GM04504 (cell line): ENCODE measurements at regions not wholly inside any gene's neighbourhood (a gene's known extent, or its start where the extent isn't known, plus 50 kb on each side); places are given as distances from the start of the nearest gene placed in this dataset.
A peak's percentile ranks its signal among the peaks of the same experiment; 100 is the strongest.
"Not testable (repeated sequence)": the region's sequence is repeated elsewhere in the genome, so short reads cannot be mapped to it uniquely, and the experiment has no call there.

Experiments used
- DNase-seq: peaks from one replicate; pipeline ENCODE4 v3.0.0-alpha.2; 2012; ENCODE audit warnings: low read depth

DNA sequence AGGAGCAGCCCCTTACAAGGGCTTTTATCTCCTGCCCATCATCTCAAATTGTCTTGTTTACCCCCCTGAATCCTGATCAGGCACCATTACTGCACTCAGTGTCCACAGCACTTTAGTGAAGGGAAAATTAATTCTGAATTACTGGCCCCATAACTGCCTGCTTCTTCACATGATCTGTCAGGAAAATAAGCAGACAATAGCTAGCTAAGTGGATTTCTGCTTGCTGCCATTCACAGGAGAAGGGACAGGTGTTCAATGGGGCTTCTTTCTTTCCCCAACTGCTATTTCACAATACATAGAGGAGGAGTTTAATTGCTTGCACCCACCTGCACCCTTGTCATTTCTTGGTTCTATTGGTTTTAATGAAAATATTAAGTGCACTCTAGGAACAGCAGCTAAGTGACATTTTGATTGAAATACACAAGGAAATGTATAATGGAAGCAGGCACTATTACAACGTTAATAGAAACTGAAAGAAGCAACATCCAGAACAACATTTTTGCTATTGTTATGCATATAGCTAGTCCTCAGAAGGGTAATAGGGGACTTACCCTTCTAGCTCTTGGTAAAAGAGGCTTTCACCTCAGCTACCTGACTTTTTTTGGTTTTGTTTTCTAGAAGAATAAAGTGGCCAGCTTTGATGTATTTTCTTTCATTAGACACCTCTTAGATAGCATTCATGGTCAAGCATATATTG, 599.3 kb upstream of the TLE4 start:
- DNase-seq, result no peak

DNA sequence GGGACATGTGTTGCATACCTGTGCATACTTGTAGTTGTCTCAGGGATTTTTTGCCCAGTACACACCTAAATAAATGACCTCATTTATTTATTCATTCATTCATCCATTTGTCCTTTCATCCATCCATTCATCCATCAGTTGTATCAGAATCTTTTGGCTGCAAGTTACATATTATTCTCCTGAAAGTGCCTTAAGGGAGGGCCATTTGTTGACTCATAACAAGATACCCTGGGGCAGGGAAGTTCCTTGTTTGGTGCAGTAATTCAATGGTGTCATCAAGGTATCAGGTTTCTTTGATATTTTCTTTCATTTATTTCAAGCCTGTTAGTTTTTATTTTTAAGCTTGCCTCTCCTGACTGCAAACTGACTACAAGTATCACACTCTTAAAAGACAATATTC, 597.9 kb upstream of the TLE4 start:
- no peak for DNase-seq

DNA sequence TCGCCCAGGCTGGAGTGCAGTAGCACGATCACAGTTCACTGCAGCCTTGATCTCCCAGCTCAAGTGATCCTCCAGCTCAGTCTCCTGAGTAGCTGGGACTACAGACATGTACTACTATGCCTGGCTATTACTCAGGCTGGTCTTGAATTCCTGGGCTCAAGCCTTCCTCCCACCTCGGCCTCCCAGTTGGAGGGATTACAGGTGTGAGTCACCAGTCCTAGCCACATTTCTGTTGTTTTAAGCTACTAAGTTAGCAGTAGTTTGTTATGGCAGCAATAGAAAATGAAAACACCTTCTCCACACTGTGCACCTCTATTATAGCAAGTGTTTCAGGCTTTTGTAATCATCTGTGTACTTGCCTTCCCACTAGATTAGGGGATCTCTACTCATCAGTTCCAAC, 588.9 kb upstream of the TLE4 start:
- DNase-seq, result no peak

DNA sequence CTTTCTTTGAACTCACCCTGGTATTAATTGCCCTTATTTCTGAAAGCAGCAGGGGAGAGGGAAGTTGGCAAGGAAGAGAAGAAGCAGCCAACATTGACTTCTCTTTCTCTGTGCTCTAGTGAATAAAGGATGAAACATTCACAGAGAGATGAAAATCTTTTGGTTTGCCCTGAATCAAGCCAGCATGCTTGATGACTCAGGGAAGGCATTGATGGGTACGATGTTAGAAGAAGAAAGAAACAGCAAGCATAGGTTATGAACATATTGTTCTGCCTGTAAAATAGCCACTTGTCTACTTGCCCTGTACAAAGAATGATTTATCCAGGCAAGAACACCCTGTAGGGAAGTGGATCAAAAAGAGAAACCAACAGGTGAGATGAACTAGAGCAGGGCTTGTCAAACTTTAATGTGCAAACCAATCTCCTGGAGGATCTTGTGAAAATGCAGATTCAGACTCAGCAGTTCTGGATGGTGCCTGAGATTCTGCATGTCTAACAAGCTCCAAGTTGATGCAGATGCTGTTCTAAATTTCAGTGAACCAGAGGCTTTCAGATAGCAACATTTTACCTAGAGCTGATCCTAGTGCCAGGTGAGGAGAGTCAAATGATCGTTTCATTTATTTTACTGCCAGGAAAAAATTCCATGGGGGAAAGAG, 586.6 kb upstream of the TLE4 start:
- DNase-seq, result no peak

DNA sequence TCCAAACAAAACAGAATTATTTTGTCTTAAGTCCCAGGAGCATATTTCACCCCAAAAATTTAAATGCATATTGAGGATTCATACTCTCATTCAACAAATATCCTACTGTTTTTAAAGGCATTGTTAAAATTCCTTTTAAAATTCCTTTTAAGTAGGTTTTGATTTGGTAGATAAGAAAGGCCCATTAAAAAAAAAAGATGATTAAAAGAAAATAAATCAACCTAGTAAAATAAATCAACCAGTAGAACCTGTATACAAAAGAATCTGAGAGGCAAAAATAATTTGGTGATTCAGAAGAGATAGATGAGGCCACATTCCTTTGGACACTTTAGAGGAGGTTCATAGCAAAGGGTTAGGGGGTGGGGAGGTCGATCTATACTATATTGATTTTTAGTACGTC, 585.3 kb upstream of the TLE4 start:
- DNase-seq, result no peak

DNA sequence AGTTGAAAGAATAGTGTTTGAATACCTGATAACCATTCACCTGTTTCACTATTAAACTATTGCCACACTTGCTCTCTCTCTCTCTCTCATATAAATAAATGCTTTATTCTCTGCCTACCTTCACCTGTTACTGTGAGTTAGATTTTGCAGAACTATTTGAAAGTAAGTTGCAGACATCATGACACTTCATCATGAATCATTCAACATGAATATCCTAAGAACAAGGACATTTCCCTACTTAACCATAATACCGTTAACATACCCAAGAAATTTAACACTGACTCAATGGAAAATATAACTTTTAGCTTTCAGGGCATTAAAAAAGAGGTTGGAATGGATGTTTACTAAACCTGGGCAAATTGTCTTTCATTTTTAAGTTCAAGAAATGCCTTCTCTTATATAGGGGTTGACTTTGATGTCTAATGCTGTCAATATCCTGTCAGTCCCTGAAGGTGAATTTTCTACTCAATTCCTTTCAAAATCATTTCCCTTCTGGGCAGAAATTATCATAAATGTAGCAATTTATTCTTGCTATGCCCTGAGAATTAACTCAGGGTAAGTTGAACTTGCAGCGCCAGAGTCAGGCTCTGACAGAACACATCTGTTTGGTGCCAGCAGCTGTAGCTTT, 582.6 kb upstream of the TLE4 start:
- DNase-seq, result no peak

DNA sequence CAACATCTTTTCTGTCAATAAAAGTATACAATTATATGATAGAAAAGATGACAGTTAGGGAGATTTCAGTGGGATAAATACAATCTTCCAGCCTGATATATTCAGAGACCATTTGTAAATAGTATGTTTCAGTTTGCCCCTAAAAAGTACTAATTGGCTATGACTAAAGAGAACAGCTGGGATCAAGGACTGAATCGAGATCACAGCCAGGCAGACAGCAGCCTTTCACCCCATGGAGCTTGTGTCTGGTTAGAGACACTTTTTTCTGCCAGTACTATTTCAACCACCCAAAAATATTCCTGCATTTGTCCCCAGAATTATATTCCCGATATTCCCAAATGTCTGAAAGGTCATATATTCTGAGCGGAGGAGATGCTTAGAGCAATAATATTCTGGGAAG, 577.3 kb upstream of the TLE4 start:
- DNase-seq, result no peak

DNA sequence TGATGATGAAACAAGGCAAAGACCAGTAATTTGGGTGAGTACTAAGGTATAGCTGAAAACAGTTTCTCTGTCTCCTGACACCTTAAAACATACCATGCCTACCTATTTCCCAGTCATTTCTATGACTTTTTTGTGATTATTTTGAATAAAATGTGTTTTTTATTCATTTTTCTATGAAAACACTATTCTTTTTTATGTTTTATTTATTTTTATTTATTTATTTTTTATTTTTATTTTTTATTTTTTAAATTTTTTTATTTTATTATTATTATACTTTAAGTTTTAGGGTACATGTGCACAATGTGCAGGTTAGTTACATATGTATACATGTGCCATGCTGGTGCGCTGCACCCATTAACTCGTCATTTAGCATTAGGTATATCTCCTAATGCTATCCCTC, 576.8 kb upstream of the TLE4 start:
- DNase-seq, result not testable (repeated sequence)

DNA sequence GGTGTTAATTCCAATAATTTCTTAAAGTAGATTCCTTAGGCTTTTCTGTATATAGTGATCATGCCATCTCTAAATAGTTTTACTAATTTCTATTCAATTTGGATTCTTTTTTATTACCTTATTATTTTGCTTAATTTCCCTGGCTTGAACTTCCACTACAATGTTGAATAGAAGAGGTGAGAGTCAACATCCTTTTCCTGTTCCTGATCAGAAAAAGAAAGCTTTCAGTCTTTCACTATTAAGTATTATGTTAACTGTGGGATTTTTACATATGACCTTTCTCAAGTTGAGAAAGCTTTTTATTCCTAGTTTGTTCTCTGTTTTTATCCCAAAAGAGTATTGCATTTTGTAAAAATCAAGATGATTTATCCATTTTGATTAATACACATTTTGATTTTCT, 574.5 kb upstream of the TLE4 start:
- no peak for DNase-seq

DNA sequence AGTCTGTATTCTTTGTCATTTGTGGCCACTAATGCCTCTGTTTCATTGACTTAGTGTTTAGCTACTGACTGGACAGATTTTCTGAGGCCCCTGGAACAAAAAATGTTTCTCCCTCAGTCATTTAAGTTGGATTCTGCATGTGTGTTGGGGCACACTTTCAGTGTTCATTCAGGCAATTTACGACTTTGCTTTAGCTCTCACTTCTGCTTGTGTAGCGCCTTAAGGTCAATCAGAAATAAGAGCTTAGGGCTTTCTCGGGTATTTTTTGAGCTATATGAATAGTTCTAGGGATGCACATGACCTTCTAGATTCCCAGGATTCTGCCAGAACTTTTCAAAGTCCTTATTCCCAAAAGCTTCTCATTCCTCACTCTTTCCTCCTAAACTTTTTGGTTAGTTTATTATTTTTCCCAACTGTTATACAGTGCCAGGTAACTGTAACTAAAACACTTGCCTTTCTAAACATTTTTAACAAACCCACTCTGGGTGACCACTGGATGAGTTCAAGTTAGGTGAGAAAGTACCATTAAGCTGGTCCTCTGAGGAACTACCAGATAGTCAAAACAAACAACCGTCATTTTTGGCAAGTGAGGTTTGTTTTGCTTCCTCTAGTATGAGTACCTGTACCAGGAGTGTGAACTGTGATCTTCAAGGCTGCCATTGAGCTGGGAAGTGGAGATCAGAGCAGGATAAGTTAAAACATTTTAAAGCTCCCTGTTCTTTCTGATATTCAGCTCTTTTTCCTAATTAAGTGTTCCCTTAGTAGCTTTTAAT, 571.3 kb upstream of the TLE4 start:
- no peak for DNase-seq

DNA sequence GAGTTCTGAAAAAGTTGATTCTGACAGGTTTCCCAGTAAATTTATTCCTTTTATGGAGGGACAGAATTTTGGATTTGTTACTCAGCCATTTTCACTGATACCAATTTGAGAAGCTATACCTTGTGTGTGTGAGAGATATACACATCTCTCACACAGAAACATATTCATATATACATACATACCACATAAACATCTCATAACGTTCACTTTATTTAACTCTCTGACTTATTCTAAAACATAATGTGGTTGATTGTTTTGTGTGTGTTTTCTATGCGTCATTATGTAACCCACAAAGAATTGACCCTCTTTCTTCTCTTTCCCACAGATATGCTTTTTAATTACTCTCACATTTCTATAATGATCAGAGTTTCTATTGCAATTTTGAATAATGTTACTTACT, 570.8 kb upstream of the TLE4 start:
- DNase-seq, result no peak

DNA sequence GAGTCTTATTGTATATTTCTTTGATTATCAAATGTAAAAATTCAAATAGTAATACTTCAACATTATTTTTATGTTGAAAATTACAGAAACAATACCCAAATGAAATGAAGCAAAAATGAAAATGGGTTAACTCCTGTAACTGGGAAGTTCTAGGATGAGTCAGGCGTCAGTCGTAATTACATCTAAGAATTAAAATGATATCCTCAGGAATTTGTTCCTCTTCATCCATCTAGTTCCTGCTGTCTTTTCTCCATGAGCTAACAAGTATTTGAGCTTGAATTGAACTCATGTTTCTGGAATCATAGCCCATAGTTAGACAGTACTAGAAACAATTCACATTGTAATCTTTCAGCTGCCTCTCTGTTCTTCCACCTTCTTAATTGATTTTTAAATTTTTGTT, 568.3 kb upstream of the TLE4 start:
- DNase-seq, result no peak

DNA sequence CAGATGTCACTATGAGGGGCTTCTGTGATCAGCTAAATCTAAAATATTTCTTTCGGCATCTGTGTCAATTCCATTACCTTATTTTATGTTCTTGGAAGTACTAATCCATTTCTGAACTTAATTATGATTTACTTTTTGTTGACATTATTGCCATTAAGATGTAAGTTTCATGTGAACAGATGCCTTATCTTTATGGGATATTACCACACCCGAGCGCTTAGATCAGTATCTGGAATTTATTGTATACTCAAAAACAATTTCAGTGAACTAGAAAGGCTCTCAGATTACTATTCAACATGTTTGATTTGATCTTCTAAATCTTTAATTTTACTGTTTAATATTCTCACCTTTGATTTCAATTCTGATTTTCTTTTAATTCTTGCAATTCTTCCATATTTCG, 567.7 kb upstream of the TLE4 start:
- no peak for DNase-seq

DNA sequence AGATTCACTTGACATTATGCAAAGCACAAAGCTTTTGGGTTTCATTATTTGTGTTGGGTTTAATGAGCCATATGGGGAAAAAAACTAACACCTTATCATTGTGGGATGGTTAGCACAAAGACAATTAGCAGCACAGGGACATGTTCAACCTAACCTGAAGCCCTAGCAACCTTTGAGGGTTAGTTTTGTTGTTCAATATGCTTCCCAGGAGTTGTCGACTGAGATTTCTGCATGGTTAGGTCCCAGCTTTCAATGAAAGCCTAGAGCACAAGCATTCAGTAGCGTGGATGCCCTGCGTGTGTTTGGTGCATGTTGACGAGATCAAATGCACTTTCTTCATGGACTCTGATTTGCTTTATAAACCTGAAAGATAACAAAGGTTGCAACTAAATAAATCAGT, 565.2 kb upstream of the TLE4 start:
- no peak for DNase-seq

DNA sequence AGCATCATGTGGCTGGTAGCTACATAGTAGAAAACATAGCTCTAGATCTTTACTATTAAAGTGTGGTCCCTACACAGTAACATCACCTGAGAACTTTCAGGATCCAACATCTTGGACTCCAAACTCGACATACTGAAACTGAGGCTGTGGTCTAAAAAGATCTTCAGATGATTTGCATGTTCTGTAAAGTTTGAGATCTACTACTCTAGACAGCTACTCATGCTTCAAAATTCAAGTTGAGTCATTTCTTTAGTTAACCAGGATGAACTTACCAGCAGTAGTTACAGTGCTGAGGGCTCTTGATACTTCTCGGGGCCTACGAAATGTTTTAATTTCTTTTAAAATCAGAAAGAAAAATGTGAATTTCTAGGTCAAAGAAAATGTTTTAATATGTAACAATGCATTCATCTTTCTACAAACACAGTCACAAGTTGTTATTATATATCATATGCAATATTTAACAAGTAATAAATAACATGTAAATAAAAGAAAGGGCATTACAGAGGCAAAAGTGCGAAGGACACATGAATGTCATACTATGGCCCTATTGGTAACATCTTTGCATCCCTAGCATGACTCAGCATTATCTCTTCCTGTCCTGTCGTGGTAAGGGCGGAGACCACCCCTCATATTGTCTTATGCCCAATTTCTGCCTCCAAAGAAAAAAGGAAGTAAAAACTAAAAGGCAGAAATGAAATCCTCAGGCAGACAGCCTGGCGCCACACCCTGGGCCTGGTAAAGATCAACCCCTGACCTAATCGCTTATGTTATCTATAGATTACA, 563.9 kb upstream of the TLE4 start:
- DNase-seq, result no peak

DNA sequence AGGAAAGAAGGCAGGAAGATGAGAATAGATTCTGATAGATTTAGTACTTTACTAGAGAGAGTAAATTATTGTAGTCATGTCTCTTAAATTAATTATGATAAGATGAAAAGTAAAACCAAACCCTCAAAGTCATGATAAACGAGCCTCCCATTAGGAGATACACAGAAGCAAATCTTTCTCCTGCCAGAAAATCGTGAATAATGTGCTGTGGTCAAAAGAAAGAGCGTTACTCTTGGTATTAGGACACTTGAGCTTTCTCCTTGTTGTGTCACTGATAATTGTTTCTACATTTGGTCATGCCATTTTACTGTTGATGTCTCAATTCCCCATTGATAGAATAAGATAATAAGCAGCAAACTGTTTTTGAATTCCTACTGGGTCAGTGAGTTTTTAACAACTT, 562.8 kb upstream of the TLE4 start:
- DNase-seq, result no peak

DNA sequence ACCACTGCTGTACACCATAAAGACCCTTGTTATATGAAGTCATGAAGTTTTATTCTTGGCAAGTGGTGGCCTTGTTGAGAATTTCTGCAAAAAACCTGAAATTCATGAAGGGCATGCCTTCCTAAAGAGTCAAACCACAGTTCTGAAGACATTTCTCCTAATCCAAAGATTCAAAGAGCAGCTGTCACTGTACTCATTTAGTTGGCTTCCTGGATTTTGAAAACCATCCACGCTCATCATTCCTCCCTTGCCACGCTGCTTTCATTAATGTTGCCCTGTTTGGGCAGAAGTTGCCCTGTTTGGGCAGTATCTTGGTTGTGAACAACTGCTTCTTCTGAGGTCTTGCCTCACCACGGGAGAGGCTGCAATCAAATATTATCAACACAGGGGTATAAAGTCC, 560.3 kb upstream of the TLE4 start:
- DNase-seq, result no peak

DNA sequence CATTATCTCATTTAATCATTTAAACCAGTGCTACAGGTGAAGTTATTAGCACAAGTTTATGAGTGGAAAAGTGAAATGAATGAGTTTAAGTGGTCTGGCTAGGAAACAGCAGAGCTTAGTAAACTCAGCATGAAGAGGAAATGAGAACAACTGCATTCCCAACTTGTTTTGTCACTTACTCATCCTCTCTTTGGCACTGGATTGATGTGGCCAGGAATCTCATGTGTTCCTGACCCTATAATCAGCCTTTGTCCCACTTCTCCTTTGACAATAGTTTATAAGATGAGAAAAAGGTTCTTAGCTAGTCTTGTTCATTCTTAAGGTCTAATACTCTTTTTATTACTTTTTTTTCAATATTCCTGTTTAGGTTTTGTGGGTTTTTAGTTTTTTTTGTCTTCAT, 559.2 kb upstream of the TLE4 start:
- DNase-seq, result peak; percentile 39

DNA sequence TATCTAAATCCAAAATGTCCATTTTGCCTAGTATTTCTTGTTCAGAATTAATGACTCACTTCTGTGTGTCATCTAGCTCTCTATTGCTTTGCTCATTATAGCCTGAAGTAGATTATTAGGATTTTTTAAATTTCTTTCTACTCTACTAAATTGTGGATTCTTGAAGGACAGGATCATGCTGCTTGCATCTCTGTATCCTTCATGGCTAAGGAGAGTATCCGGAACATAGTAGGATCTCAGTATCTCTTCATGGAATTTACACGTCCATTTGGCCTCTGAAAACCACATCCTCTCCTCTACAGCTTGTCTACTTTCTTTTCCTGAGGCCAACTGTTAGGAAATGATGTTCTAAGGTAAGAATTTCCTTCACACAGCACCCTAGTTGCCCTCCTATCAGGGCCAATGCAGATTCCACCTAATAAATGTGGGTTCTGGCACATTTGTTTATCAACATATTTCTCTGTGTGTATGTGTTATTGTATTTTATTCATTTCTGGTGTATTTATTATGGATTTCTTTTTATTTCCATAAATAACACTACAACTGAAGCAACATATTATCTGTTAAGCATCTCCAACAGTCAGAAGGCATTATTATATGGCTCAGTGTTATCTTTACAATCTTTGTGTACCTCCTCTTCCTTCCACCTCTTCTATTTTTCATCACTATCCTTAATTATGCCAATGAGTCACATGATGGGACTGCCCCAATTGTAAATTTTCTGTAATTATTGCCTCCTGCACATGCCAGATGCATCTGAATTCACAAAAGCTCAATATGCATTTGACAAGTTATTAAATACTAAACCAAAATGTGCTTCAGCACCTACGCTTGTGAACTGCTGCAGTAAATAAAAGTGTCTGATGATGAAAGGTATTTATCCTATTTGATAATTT, 557.8 kb upstream of the TLE4 start:
- peak; percentile 31 for DNase-seq

DNA sequence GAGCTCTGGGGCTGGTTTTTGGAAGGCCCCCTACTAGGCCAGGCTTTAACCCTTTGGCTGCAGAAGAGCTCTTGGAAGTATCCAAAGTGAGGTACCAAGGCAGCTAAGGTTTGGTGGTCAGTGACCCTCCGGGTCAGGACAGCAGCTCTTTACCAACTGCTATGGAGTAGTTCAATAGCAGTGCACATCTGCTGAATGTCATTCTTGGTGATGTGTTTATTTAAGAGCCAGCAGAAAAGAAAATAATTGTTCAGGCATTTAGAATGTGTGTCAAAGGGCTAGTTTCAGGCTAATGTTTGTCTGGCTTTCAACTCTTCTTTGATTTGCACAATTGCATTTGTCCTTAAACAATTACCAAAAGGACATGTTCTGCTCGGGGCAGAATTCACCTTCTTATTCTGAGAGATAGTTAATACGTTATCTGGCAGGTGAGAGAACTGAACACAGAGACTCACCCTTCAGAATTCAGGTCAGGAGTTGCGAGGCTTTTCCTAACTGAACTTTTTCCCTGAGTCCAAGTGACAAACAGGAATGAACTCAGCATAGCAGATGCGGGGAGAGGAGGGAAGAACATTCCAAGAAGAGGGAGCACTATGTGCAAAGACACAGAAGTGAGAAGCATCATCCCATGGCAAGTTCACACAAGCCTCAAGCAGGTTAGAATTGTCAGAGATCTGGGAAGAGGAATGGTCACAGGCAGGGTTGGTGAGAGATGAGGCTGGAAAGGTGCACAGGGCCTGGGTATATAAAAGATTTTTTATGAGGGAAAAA, 556.7 kb upstream of the TLE4 start:
- no peak for DNase-seq
